Stimulated activated CD4-positive, alpha-beta T cell treated with anti-CD3 and anti-CD28 coated beads, Interleukin-2, amount 100 ng/mL, for 24 hours (primary cell): ENCODE measurements at regions not wholly inside any gene's neighbourhood (a gene's known extent, or its start where the extent isn't known, plus 50 kb on each side); places are given as distances from the start of the nearest gene placed in this dataset.

Source experiments
- DNase-seq, 2 donors: peaks; one replicate each; pipeline ENCODE4 v3.0.0-alpha.2; 2020

DNA sequence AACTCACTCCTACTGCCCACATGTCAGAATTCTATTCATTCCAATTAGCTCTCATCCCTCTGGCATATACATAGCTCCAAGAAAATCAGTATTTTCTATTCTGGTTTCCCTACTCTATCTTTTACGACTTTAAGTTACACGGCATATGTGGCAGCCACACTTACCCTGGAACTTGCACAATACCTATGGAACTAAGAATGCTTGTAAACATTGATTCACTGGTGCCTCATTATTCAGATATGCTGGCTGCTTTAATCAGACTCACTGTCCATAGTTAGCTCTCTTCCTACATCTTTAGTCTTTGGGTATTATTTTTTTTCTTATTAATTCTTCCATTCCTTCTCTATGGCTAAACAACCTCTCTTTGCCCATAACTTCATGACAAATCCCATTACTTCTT is 1519.9 kb upstream of the ACVR2A start:
- DNase-seq: no peak

DNA sequence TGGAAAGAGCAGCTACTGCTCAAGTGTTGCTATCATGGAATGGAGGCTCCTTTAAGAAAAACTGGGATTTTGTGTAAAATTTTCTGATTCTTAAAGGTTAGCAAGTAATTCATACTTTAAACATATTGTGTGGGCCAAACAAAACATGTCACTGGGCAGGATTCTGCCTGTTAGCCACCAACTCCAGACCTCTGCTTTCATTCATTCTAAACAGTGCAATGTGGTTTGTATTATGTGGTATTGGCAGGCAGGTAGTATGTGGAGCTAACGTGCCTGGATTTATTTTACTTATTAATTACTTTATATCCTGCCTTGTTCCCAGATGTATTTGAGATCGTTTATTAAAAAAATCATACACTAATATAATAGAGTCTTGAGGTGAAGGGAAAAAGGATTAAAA is 1521.3 kb upstream of the ACVR2A start:
- DNase-seq: no peak

DNA sequence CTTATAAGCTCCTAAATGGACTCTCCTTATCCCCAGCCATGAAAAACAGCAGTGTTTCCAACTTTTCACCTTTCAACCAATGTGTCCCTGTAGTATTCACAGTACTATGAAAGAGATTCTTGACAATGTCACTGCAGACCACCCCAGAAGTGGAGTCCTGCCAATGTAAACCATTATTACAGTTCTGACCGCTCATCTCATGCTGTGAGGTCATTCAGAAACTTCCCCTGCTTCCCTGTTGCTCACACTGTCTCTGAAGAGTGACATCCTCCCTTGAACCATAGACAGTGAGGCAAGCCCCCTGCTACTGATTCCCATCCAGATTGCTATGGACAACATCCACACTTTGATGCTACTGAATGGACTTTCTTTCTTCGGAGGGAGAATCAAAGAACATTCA is 1523.7 kb upstream of the ACVR2A start:
- no peak for DNase-seq

GRCh38 chr2:146317959-146318358 is 1526.9 kb upstream of the ACVR2A start:
- no peak for DNase-seq

- no peak for DNase-seq
These were observed 1531.9 kb upstream of the ACVR2A start for GRCh38 chr2:146312899-146313298.

DNA sequence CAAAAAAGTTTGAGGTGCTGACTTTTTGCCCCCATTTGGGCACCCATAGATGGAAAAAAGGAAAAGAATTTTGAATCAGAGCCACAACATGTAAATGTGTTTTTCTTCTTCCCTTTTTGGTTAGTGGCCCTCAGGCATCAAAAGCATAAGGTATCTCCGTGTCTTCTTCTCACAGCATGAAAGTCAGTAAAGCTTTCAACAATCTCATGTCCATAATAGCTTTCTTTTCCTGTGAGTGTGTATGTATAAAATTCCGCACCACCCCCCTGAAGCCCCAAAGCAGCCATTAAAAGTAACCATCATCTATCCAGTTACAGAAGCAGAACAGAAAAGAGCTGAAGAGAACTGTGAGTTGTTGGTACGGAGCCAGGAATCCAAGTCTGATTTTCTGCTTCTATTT is 1539.7 kb upstream of the ACVR2A start:
- no peak for DNase-seq

GRCh38 chr2:146301287-146301686 is 1543.5 kb upstream of the ACVR2A start:
- DNase-seq: no peak

DNA sequence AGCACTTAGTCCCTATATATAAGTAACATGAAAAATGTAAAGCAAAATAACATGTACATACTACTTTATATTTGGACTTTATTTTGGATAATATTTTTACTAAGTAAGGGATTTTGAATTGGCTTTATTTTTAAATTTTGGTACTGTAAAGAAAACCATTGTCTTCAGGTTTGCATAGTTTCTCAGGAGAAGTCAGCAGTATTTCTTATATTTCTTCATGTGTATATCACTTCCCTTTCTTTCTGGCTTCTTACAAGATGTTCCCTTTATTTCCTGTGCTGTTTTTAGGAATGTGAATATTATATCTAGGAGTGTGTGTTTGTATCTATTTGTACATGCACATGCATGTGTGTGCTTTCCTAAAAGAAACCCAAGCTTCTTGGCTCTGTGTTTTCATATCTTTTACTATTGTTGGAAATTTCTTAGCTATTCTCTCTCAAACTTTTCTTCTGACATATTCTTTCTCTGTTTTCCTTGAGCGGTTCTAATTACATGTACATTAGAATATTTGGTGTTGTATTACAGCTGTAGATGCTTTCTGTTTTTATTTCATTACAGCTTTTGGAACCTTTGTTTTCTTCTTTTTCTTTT is 1549.7 kb upstream of the ACVR2A start:
- DNase-seq: no peak

DNA sequence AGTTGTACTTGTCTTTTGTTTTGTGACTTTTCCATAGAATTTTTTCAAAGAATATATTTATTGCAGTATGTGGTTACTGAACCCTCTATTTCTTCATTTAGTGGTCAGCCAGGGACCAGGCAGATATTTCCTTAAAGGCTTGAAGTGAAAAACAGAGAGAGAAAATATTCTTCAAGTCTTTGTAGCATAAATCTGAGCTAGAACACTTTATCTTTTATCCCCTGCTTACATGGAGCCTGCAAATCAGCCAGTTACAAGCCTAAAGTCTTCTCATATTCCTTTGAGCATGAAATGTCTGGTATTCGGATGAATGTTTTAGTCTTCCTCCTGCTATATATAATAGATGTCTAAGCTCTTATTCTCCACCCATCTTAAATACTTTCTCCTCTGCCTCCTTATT is 1557.5 kb upstream of the ACVR2A start:
- DNase-seq: no peak

DNA sequence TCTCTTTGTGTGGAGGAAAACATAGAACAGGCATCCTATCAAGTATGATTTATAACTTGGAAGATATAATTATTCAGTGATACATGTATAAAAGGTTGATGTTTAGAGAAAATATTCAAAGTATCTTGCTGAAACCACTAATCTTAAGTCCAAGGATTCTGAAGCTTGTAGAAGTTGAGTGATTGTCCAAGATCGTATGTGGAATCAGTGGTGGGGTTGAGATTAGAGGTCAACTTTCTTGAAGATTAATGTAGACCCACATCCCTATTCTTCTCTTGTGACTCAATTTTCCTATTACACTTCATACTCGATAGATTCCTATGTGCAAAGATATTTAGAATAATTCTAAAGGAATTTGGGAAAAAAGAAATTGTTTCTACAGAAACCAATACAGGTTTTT is 1565.9 kb upstream of the ACVR2A start:
- no peak for DNase-seq

GRCh38 chr2:146271131-146271831 is 1573.5 kb upstream of the ACVR2A start:
- DNase-seq: no peak

DNA sequence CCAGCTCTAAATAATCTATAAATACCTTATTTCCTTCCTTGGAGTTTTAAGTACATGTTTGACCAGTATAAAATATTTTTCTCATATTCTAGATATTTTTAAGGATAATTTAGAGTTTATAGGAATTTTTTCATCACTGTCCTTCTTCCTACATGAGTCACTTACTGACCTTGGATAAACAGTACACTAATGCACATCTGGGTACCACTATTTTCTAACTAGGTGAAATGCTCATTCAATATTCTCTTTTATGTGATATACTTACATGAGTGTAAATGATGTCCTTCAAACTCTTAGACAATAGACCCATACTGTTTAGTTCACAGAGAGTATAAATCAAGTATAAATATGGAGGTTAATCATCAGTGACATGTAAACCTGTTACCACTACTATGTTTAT is 1574.2 kb upstream of the ACVR2A start:
- no peak for DNase-seq

GRCh38 chr2:146267093-146267492 is 1577.7 kb upstream of the ACVR2A start:
- DNase-seq: no peak

GRCh38 chr2:146265656-146266055 is 1579.2 kb upstream of the ACVR2A start:
- DNase-seq: no peak

DNA sequence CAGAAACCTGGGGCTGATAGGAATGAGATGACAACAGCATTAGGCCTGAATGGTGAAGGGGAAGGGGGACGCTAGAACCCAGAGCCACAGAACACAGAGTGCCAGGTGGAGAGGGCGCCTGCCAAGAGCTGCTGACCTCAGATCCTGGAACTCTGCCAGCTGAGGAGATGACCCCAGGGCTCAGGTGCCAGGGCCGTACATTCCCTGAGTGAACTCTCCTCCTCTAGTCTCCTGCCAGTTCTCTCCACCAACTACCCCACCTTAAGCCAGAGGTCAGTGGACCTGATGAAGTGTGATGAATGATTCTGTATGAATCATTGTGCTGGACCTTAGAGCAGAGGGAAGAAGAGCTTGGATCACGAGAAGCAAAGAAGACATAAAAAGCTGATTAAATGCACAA is 1582.2 kb upstream of the ACVR2A start:
- no peak for DNase-seq

DNA sequence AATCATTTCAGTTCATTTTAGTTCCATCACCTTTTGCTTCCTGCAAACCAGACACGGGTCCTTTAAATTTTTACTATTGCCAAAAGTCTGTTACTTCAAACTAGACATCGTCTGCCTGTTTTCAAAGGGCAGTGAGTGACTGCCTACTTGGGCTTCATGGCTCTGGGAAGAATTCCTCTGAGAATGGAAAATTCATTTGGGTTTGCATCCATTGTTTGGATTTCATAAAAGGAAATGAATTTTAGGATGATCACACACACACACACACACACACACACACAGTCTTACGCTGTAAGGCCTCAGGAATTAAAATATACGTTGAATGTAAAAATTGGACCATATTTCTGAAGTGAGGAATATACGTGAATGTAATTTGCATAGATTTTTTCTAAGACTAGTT is 1584.3 kb upstream of the ACVR2A start:
- no peak for DNase-seq

- no peak for DNase-seq
These were observed 1585.0 kb upstream of the ACVR2A start for GRCh38 chr2:146259816-146260215.

DNA sequence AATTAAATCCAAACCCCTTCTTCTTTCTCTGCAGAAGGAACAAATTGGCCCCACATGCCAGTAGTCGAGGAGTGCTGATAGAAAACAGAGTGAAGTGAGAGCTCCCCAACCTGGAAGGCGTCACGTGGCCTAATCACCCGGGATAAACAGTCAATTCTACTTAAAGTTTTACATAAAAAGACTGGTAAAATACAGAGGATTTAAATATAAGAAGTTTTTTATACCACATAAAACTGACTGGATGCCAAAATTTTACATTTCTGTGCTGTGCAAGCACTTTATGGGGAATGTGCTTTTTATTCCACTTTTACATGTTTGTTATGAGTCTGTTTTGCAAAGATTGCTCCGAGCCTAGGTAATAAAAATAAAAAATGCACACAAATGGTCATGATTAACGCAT is 1586.8 kb upstream of the ACVR2A start:
- DNase-seq: no peak

- DNase-seq: no peak
These were observed 1592.7 kb upstream of the ACVR2A start for GRCh38 chr2:146252119-146252518.

GRCh38 chr2:146251328-146251727 is 1593.5 kb upstream of the ACVR2A start:
- DNase-seq: no peak

DNA sequence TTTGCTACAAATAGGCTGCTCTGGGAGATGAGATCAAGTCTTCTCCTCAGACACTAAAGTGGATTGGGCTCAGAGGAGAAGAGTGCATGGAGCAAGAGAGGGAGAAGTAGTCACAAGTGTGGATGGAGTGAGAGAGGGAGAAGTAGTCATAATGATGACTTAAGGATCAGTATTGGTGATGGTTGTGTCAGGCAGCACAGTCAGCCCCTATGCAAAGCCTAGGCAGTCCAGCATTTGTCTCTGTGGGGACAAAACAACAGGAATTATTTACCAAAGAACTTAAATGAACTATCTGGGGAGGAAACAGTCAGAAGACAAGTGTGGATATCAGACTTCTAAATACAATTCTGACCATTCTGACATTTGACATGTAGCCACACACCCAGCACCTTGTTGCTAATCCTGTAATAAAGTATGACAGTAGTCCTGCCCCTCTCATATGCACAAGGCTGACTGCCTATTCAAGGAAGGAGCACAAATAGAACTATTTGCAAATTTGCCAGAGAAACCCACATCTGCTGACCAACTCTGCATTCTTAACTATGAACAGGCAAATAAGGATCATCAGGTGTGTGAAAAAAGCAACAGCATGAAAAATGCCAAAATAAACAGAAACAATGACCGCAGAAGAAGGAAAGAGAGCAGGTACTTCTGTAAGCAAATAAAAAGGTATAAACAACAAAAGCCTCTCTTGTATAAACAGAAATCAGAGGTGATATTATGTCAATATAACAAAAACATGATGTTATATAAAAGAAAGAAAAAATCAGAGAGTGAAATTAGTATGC is 1597.9 kb upstream of the ACVR2A start:
- DNase-seq: no peak

- DNase-seq: no peak
These were observed 1598.7 kb upstream of the ACVR2A start for GRCh38 chr2:146246002-146246735.

- no peak for DNase-seq
These were observed 1600.0 kb upstream of the ACVR2A start for GRCh38 chr2:146244830-146245229.

GRCh38 chr2:146244131-146244530 is 1600.7 kb upstream of the ACVR2A start:
- DNase-seq: no peak
